HepG2 (cell line): ENCODE measurements at regions not wholly inside any gene's neighbourhood (a gene's known extent, or its start where the extent isn't known, plus 50 kb on each side); places are given as distances from the start of the nearest gene placed in this dataset.

Experiments used
- ATAC-seq: fragments of 200-7000 bp; cut with Tn5 transposase; 3 replicates; pipeline ENCODE4 v1.9.1; 2020; ENCODE audit warnings: mild to moderate bottlenecking, moderate library complexity
- BruUV-seq: library from RNA; stranded (reverse); fragments of 400-500 nt; replicated peaks from 2 replicates; lab custom pipeline; 2021; lab: Mats Ljungman, UMichigan
- CTCF ChIA-PET: fragments of 300-600 bp; formaldehyde crosslinking; extraction: SDS; loops from one replicate; lab custom pipeline; 2021; ENCODE audit warnings: low total read pairs, inconsistent platforms, low intra/inter-chr PET ratio; lab: Yijun Ruan, JAX
- POLR2A ChIA-PET: fragments of 350-600 bp; sonication (Branson Sonifier 250); formaldehyde crosslinking; loops from one replicate; lab custom pipeline; 2020; ENCODE audit warnings: antibody characterized with exemption, inconsistent platforms; lab: Yijun Ruan, JAX
- DNase-seq: peaks from one replicate; pipeline ENCODE4 v3.0.0-alpha.2; 2015; ENCODE audit warnings: low spot score
- FAIRE-seq: peaks from 3 replicates; lab custom pipeline; 2011; peaks lifted over from hg19 to GRCh38; lab: Jason Lieb, UNC
- H2AFZ ChIP-seq: one replicate; pipeline ENCODE4 v1.6.1; 2011; ENCODE audit warnings: low read length, inconsistent platforms
- H3K27ac ChIP-seq: fragments of 300-600 bp; 3 replicates; pipeline ENCODE4 v1.8.0; 2011; ENCODE audit warnings: mixed run types, mild to moderate bottlenecking, mixed read lengths, low read length, inconsistent platforms; ENCODE audit not compliant: insufficient read depth; ENCODE audit errors: extremely low read length
- H3K27me3 ChIP-seq, 2 experiments: fragments of 200-600 bp in 1 of 2; 2 replicates in 1 of 2; 3 replicates in 1 of 2; pipeline versions ENCODE4 v1.6.0 to v1.8.0; 2011; ENCODE audit warnings: low read length in 2 of 2, mild to moderate bottlenecking in 2 of 2, moderate library complexity in 2 of 2, inconsistent platforms in 1 of 2; ENCODE audit not compliant: insufficient read depth in 2 of 2, control insufficient read depth in 1 of 2
- H3K36me3 ChIP-seq, 2 experiments: fragments of 200-600 bp in 1 of 2; replicated peaks in 1 of 2; 2 replicates in 1 of 2; 3 replicates in 1 of 2; pipeline versions ENCODE4 v1.5.1 to v1.8.0; 2011; ENCODE audit warnings: low read length in 2 of 2, inconsistent platforms in 1 of 2; ENCODE audit not compliant: insufficient read depth in 2 of 2, control insufficient read depth in 1 of 2
- H3K4me1 ChIP-seq: 2 replicates; pipeline ENCODE4 v1.5.1; 2012; ENCODE audit warnings: low read length, inconsistent platforms; ENCODE audit not compliant: insufficient read depth
- H3K4me2 ChIP-seq: 2 replicates; pipeline ENCODE4 v1.6.0; 2011; ENCODE audit warnings: low read depth, low read length, inconsistent platforms
- H3K4me3 ChIP-seq, 3 experiments: fragments of 200-600 bp in 1 of 3; sonication (generic), shearing (Covaris generic) in 1 of 3; replicated peaks in 1 of 3; 2 replicates each; pipeline ENCODE4 v1.5.1; 2011 to 2016; ENCODE audit warnings: low read length in 3 of 3, inconsistent platforms in 2 of 3, low read depth in 2 of 3, mild to moderate bottlenecking in 2 of 3, control low read depth in 1 of 3, mixed read lengths in 1 of 3; ENCODE audit not compliant: insufficient read depth in 1 of 3
- H3K79me2 ChIP-seq: one replicate; pipeline ENCODE4 v1.6.1; 2011; ENCODE audit warnings: low read length, inconsistent platforms; ENCODE audit not compliant: insufficient read depth
- H3K9ac ChIP-seq: 2 replicates; pipeline ENCODE4 v1.6.0; 2011; ENCODE audit warnings: mild to moderate bottlenecking, low read depth, low read length, inconsistent platforms; ENCODE audit not compliant: insufficient read depth
- H3K9me3 ChIP-seq: 2 replicates; pipeline ENCODE4 v1.5.1; 2012; ENCODE audit warnings: mild to moderate bottlenecking, low read length
- H4K20me1 ChIP-seq: 2 replicates; pipeline ENCODE4 v1.6.0; 2011; ENCODE audit warnings: inconsistent platforms, mild to moderate bottlenecking, low read length, moderate library complexity; ENCODE audit not compliant: insufficient read depth
- GATA4 ChIP-seq: sonication (generic); IDR thresholded peaks from 2 replicates; pipeline ENCODE4 v1.6.1; 2016; ENCODE audit warnings: antibody characterized with exemption, low read depth, borderline replicate concordance
- GTF2F1 ChIP-seq: fragments of 150-350 bp; IDR thresholded peaks from 2 replicates; pipeline ENCODE4 v1.6.1; 2014; ENCODE audit warnings: low read length
- IRF9 ChIP-seq: sonication (generic); formaldehyde crosslinking; IDR thresholded peaks from 2 replicates; pipeline ENCODE4 v1.8.0; 2022; ENCODE audit warnings: missing genetic modification reagents, mild to moderate bottlenecking, borderline replicate concordance
- JUNB ChIP-seq: sonication (generic); formaldehyde crosslinking; IDR thresholded peaks from 2 replicates; pipeline ENCODE4 v1.8.0; 2022; ENCODE audit warnings: missing genetic modification reagents, mild to moderate bottlenecking, borderline replicate concordance
- KLF12 ChIP-seq: sonication (generic); formaldehyde crosslinking; IDR thresholded peaks from 2 replicates; pipeline ENCODE4 v1.4.0; 2020; ENCODE audit warnings: missing genetic modification reagents, borderline replicate concordance
- MLXIP ChIP-seq: sonication (generic); formaldehyde crosslinking; IDR thresholded peaks from 2 replicates; pipeline ENCODE4 v1.9.0; 2021; ENCODE audit warnings: missing genetic modification reagents, borderline replicate concordance
- SETDB1 ChIP-seq: sonication (generic); formaldehyde crosslinking; IDR thresholded peaks from 2 replicates; pipeline ENCODE4 v1.5.1; 2020; ENCODE audit warnings: missing genetic modification reagents, mild to moderate bottlenecking, borderline replicate concordance
- ZNF225 ChIP-seq: sonication (generic); formaldehyde crosslinking; IDR thresholded peaks from 2 replicates; pipeline ENCODE4 v1.4.0; 2020; ENCODE audit warnings: mild to moderate bottlenecking, missing genetic modification reagents
- ZNF337 ChIP-seq: sonication (generic); formaldehyde crosslinking; IDR thresholded peaks from 2 replicates; pipeline ENCODE4 v1.5.1; 2020; ENCODE audit warnings: missing genetic modification reagents, low read depth, mild to moderate bottlenecking, borderline replicate concordance
- ZNF747 ChIP-seq: sonication (generic); formaldehyde crosslinking; IDR thresholded peaks from 2 replicates; pipeline ENCODE4 v1.8.1; 2023; ENCODE audit warnings: missing genetic modification reagents, mild to moderate bottlenecking, borderline replicate concordance
- in situ Hi-C: cut with HindIII; loops from 2 replicates; pipeline ENCODE4 v1.10.0; 2017; ENCODE audit warnings: low pct_unique_long_range_greater_than_20kb; ENCODE audit not compliant: extremely low pct_ligation_motif_present
- intact Hi-C: fragments of 100-400 bp; cut with micrococcal nuclease; formaldehyde crosslinking; loops from one replicate; pipeline ENCODE4 v1.10.0; 2022; ENCODE audit not compliant: unreplicated experiment

- in situ Hi-C loops (no loop called here), intact Hi-C loops (no loop called here)
- no peak for ATAC-seq
- Histone ChIP-seq H3K79me2 (no peaks in the 10 kb centered on the region), H3K27me3 (0 out of 5 replicates have a peak, but pooled peaks cover 0 to 5% of the 10 kb centered on the region in 2 experiments), H3K4me1 (no peaks in the 10 kb centered on the region), H3K4me3 (no peak overlapping the region), H3K9ac (no peak overlapping the region), H2AFZ (no peak overlapping the region), H3K9me3 (no peaks in the 10 kb centered on the region), H3K36me3 (no peaks in the 10 kb centered on the region), H4K20me1 (no peaks in the 10 kb centered on the region)
- no TSS peak for BruUV-seq
- ChIA-PET CTCF (no interaction called here), POLR2A (no interaction called here)
- DNase-seq, result no peak
- TF ChIP-seq SETDB1 (no peak), JUNB (CRISPR knock-in tag) (no peak), KLF12 (CRISPR knock-in tag) (no peak), ZNF337 (CRISPR knock-in tag) (no peak), ZNF747 (CRISPR knock-in tag) (no peak), MLXIP (no peak), IRF9 (CRISPR knock-in tag) (no peak), ZNF225 (CRISPR knock-in tag) (no peak), GTF2F1 (no peak), GATA4 (no peak)
- TF ChIP-seq, all 625 proteins: peak for 0
- H3K4me2 ChIP-seq, result no peak overlapping the region
- no peak for FAIRE-seq
- H3K27ac ChIP-seq, result no peak overlapping the region
Measured at GRCh38 chr2:175832866-175833265, 169.2 kb downstream of the LNPK start.
